ENCODE measurements at regions not wholly inside any gene's neighbourhood (a gene's known extent, or its start where the extent isn't known, plus 50 kb on each side); places are given as distances from the start of the nearest gene placed in this dataset.
"Not testable (repeated sequence)": the region's sequence is repeated elsewhere in the genome, so short reads cannot be mapped to it uniquely, and the experiment has no call there.

DNA sequence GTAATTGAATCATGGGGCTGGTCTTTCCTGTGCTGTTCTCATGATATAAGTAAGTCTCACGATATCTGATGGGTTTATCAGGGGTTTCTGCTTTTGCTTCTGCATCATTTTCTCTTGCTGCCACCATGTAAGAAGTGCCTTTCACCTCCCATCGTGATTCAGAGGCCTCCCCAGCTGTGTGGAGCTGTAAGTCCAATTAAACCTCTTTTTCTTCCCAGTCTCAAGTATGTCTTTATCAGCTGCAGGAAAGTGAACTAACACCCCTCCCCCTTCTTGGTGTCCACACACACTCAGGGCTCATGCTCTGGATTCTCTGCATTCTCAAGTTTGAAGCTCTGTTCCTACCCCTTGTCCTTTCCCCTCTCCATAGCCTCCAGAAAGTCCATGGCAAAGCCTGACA is 107.1 kb downstream of the THBS2 start:
- in situ Hi-C loops (cut with HindIII; ENCODE audit: low pct_ligation_motif_present, low pct_unique_long_range_greater_than_20kb, low sequenced_read_pairs): no loop called here
- no peak for DNase-seq

- no peak for DNase-seq
- in situ Hi-C loops (cut with HindIII; ENCODE audit: low pct_ligation_motif_present, low pct_unique_long_range_greater_than_20kb, low sequenced_read_pairs): no loop called here
Measured at GRCh38 chr6:169145991-169146501, 107.6 kb downstream of the THBS2 start.

DNA sequence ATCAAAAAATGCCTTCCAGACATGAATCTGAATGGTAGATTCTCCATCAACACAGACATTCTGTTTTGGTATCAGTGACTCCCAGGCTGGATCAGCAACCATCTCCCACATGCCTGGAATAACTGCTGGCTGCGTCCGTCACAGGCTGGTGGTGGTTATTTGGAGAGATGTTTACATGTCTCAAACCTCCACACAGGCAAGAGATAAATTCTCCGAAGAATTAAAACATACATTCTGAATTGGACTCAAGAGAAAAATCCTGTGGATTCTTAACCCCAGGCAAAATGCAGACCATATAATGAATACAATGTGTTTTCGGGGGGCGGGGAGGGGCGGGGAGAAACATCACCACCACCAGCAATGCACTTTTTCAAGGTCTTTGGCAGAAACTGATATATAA is 108.2 kb downstream of the THBS2 start:
- in situ Hi-C loops (cut with HindIII; ENCODE audit: low pct_ligation_motif_present, low pct_unique_long_range_greater_than_20kb, low sequenced_read_pairs): no loop called here
- DNase-seq: no peak

DNA sequence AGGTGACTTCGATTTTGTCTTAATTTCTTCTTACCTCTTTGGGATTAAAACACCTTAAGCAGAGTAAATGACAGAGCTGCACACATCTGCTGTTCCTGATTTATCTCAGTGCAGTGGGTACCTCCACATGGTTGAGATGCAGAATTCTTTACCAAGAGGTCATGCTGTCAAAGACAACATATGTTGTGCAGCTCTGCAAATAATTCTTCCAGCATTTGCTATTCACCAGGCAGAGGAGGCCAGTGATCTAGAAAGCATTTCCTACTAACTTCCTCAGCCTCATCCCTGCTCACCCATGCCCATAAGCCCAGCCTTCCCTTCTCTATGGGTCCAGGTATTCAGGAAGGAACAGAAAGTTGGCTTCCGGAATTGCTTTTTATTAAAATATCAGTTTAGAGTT is 109.3 kb downstream of the THBS2 start:
- in situ Hi-C loops (cut with HindIII; ENCODE audit: low pct_ligation_motif_present, low pct_unique_long_range_greater_than_20kb, low sequenced_read_pairs): no loop called here
- no peak for DNase-seq

- in situ Hi-C loops (cut with HindIII; ENCODE audit: low pct_ligation_motif_present, low pct_unique_long_range_greater_than_20kb, low sequenced_read_pairs): no loop called here
- no peak for DNase-seq
Measured at GRCh38 chr6:169142538-169142844, 111.2 kb downstream of the THBS2 start.

DNA sequence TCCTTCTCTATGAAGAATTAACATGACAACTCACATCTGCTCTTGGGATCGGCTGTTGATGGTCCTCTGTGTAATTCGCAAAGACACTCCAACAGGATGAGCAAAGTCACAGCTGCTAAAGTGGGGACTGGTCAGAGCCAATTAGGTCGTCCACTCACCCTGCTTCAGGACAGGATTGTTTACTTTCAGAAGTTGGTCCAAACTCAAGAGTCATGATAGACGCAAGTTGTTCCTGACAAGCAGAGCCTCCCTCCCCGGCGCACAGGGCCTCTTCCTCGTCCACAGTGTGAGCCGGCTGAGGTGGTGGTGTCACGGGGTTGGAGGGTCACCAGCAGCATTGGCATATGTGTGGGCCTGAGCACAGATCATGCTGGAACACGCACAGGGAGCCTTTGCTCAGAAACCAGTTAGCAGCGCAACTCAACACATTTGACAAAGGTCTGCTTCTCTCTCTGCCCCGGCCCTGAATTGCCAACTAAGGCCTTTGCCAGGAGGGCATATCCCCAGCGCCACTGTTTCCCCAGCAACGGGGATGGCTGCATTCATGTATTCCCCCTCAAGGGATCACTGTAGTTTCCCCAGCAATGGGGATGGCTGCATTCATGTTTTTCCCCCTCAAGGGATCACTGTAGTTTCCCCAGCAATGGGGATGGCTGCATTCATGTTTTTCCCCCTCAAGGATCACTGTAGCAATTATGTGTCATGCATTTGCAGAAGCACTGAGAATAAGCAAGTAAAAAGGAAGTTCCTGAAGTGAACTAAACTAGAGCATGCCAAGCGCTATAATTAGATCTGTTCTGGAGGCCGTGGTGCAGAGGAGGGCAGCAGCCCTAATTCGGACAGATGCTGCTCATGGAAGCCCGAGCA is 111.7 kb downstream of the THBS2 start:
- in situ Hi-C loops (cut with HindIII; ENCODE audit: low pct_ligation_motif_present, low pct_unique_long_range_greater_than_20kb, low sequenced_read_pairs): no loop called here
- no peak for DNase-seq

- in situ Hi-C loops (cut with HindIII; ENCODE audit: low pct_ligation_motif_present, low pct_unique_long_range_greater_than_20kb, low sequenced_read_pairs): no loop called here
- DNase-seq: no peak
Measured at GRCh38 chr6:169140986-169141495, 112.6 kb downstream of the THBS2 start.

GRCh38 chr6:169139179-169139971 is 114.3 kb downstream of the THBS2 start:
- DNase-seq: no peak
- in situ Hi-C loops (cut with HindIII; ENCODE audit: low pct_ligation_motif_present, low pct_unique_long_range_greater_than_20kb, low sequenced_read_pairs): no loop called here

DNA sequence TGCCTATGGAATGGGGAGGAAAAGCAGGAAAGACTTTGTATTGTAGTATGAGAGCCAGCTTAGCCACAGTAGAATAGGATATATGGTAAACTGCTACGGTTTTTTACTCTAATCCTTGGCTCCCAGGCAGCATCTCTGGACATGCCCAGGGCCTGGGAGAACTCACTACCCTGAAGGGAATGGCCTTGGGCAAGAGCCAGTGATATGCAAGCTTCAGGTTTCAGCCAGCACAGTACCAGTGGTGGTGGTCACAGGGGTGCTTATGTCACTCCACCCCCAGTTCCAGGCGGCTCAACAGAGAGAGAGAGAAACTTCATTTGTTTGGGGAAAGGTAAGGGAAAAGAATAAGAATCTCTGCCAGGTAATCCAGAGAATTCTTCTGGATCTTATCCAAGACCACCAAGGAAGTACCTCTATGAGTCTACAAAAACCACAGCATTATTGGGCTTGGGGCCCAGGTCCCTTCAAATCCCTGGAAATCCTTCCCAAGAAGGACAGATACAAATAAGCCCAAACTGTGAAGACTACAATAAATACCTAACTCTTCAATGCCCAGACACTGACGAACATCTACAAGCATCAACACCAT is 121.2 kb downstream of the THBS2 start:
- in situ Hi-C loops (cut with HindIII; ENCODE audit: low pct_ligation_motif_present, low pct_unique_long_range_greater_than_20kb, low sequenced_read_pairs): no loop called here
- no peak for DNase-seq

DNA sequence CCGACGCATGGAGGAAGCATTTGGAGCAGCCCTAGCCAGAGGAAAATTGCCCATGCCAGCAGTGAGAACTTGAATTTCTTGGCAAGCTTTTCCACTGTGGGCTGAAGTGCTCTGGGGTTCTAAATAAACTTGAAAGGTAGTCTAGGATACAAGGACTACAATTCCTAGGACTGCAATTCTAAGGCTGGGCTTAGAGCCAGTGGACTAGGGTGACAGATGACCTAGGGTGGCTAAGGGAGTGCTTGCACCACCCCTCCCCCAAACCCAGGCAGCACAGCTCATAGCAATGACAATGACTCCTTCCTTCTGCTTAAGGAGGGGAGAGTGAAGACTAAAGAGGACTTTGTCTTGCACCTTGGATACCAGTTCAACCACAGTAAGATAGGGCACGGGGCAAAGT is 122.3 kb downstream of the THBS2 start:
- in situ Hi-C loops (cut with HindIII; ENCODE audit: low pct_ligation_motif_present, low pct_unique_long_range_greater_than_20kb, low sequenced_read_pairs): no loop called here
- no peak for DNase-seq

DNA sequence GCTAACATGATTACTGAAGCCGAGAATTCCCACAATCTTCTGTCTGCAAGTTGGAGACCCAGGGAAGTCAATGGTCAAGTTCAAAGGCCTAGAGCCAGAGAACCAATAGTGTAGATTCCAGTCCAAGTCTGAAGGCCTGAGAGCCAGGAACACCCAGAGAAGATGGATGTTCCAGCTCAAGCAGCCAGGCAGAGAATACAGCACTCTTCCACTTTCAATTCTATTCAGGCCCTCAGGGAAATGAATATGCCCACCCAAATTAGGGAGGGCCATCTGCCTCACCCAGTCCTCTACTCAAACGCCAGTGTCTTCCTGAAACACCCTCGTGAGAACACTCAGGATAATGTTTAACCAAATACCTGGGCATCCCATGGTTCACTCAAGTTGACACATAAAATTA is 123.5 kb downstream of the THBS2 start:
- in situ Hi-C loops (cut with HindIII; ENCODE audit: low pct_ligation_motif_present, low pct_unique_long_range_greater_than_20kb, low sequenced_read_pairs): no loop called here
- DNase-seq: no peak

DNA sequence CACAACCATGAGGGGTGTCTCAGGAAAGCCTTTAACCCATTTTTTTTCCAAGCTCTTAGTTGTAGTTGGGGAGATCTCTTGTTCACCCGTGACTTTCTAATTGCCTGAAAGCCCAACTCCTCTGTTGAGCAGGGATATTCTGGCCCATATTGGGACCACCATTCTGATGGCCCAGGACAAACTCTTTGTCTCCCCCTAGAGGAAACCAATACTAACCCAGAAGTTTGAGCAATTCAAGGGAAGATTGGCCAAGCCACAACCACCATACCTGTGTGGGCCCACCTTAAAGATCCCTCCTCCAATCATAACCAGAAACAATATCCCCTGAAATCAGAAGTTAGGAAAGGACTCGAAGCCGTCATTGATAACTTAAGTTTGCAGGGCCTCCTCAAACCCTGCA is 132.6 kb downstream of the THBS2 start:
- in situ Hi-C loops (cut with HindIII; ENCODE audit: low pct_ligation_motif_present, low pct_unique_long_range_greater_than_20kb, low sequenced_read_pairs): no loop called here
- DNase-seq: no peak

DNA sequence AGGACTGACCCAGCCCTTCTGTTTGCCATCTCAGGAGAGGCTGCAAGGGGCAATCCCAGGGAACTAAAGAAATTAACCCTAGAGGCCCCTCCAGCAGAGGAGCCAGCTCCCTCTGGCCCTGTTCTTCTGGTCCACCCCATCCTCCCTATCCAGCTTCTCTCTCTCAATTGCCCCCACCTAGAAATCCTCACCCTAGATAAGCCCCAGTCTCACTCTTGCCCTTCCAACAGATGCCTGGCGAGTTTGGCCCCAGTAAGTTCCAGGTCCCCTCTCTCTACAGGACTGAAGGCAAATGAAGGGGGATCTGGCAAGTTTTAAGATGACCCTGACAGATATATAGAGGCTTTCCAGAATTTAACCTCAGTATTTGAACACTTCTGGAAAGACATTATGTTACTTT is 134.0 kb downstream of the THBS2 start:
- in situ Hi-C loops (cut with HindIII; ENCODE audit: low pct_ligation_motif_present, low pct_unique_long_range_greater_than_20kb, low sequenced_read_pairs): no loop called here
- DNase-seq: no peak

GRCh38 chr6:169118346-169118830 is 135.3 kb downstream of the THBS2 start:
- in situ Hi-C loops (cut with HindIII; ENCODE audit: low pct_ligation_motif_present, low pct_unique_long_range_greater_than_20kb, low sequenced_read_pairs): no loop called here
- DNase-seq: no peak

GRCh38 chr6:169117663-169118062 is 136.0 kb downstream of the THBS2 start:
- no peak for DNase-seq
- in situ Hi-C loops (cut with HindIII; ENCODE audit: low pct_ligation_motif_present, low pct_unique_long_range_greater_than_20kb, low sequenced_read_pairs): no loop called here

DNA sequence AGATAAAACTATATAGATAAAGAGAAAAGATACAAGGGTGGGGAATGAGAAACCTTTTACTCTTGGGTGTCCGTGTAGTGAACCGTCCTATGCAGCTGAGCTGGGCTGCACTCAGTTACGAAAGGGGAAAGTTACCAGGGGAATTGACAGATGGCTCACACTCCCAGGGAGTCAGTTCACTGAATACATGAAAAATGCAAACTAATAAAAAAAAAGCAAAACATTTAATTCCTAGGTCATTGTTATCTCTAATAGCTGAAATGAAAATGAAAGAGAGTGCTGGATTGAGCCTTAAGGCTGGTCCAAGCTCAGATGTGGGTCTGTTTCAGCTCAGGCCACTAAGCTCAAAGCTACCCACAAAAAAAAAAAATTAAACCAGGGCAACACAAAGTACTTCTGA is 138.0 kb downstream of the THBS2 start:
- DNase-seq: no peak
- in situ Hi-C loops (cut with HindIII; ENCODE audit: low pct_ligation_motif_present, low pct_unique_long_range_greater_than_20kb, low sequenced_read_pairs): no loop called here

DNA sequence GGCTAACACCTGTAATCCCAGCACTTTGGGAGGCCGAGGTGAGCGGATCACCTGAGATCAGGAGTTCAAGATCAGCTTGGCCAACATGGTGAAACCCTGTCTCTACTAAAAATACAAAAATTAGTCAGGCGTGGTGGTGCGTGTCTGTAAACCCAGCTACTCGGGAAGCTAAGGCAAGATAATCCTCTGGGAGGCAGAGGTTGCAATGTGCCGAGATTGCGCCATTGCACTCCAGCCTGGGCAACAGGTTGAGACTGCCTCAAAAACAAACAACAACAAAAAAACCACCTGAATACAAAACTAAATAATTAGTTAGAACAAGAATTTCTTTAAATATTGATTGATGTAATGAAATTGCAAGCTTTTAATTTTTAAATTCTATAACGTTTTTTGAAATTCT is 139.0 kb downstream of the THBS2 start:
- DNase-seq; in situ Hi-C loops (cut with HindIII; ENCODE audit: low pct_ligation_motif_present, low pct_unique_long_range_greater_than_20kb, low sequenced_read_pairs): not testable (repeated sequence)

- in situ Hi-C loops (cut with HindIII; ENCODE audit: low pct_ligation_motif_present, low pct_unique_long_range_greater_than_20kb, low sequenced_read_pairs): no loop called here
- no peak for DNase-seq
Measured at GRCh38 chr6:169112483-169113320, 140.9 kb downstream of the THBS2 start.
